H9 (cell line): ENCODE measurements at regions not wholly inside any gene's neighbourhood (a gene's known extent, or its start where the extent isn't known, plus 50 kb on each side); places are given as distances from the start of the nearest gene placed in this dataset.
"Not testable (repeated sequence)": the region's sequence is repeated elsewhere in the genome, so short reads cannot be mapped to it uniquely, and the experiment has no call there.

Experiments used
- DNase-seq: peaks from one replicate; pipeline ENCODE4 v3.0.0-alpha.2; 2017
- H2AFZ ChIP-seq: one replicate; pipeline ENCODE4 v1.6.1; 2013; ENCODE audit warnings: mild to moderate bottlenecking, low read length, control low read depth, moderate library complexity
- H2AK5ac ChIP-seq: 2 replicates; pipeline ENCODE4 v1.6.1; 2013; ENCODE audit warnings: low read length, control low read depth, mixed read lengths; ENCODE audit not compliant: insufficient read length
- H2BK120ac ChIP-seq: one replicate; pipeline ENCODE4 v1.6.1; 2013; ENCODE audit warnings: low read depth, mild to moderate bottlenecking, low read length, control low read depth, inconsistent platforms; ENCODE audit not compliant: poor library complexity, severe bottlenecking
- H2BK12ac ChIP-seq: 2 replicates; pipeline ENCODE4 v1.6.1; 2013; ENCODE audit warnings: low read length, control low read depth, mixed read lengths, low read depth; ENCODE audit not compliant: insufficient read length
- H2BK15ac ChIP-seq: 2 replicates; pipeline ENCODE4 v1.6.1; 2013; ENCODE audit warnings: low read depth, low read length, control low read depth
- H2BK20ac ChIP-seq: one replicate; pipeline ENCODE4 v1.6.1; 2013; ENCODE audit warnings: low read depth, mild to moderate bottlenecking, low read length, control low read depth, inconsistent platforms; ENCODE audit not compliant: poor library complexity, severe bottlenecking
- H2BK5ac ChIP-seq: 2 replicates; pipeline ENCODE4 v1.6.1; 2013; ENCODE audit warnings: low read length, control low read depth, mixed read lengths; ENCODE audit not compliant: insufficient read length
- H3K14ac ChIP-seq: 2 replicates; pipeline ENCODE4 v1.6.1; 2013; ENCODE audit warnings: low read length, control low read depth; ENCODE audit not compliant: insufficient read depth
- H3K18ac ChIP-seq: 2 replicates; pipeline ENCODE4 v1.6.1; 2013; ENCODE audit warnings: low read depth, mild to moderate bottlenecking, mixed read lengths, low read length, control low read depth; ENCODE audit not compliant: insufficient read length
- H3K23ac ChIP-seq: 2 replicates; pipeline ENCODE4 v1.6.1; 2013; ENCODE audit warnings: low read length, control low read depth, mixed read lengths, low read depth; ENCODE audit not compliant: insufficient read length
- H3K23me2 ChIP-seq: 2 replicates; pipeline ENCODE4 v1.6.1; 2013; ENCODE audit warnings: low read depth, mild to moderate bottlenecking, mixed read lengths, low read length, control low read depth; ENCODE audit not compliant: insufficient read length, poor library complexity, severe bottlenecking
- H3K27ac ChIP-seq: 2 replicates; pipeline ENCODE4 v1.5.1; 2013; ENCODE audit warnings: low read length, control low read depth, mixed read lengths, low read depth; ENCODE audit not compliant: insufficient read length
- H3K27me3 ChIP-seq: 2 replicates; pipeline ENCODE4 v1.6.1; 2013; ENCODE audit warnings: low read length, control low read depth, inconsistent platforms; ENCODE audit not compliant: insufficient read depth
- H3K4ac ChIP-seq: 2 replicates; pipeline ENCODE4 v1.6.1; 2013; ENCODE audit warnings: low read depth, mild to moderate bottlenecking, control low read depth, inconsistent platforms, low read length, moderate library complexity
- H3K4me1 ChIP-seq: 2 replicates; pipeline ENCODE4 v1.6.1; 2013; ENCODE audit warnings: low read length, control low read depth, inconsistent platforms; ENCODE audit not compliant: insufficient read depth
- H3K4me2 ChIP-seq: 2 replicates; pipeline ENCODE4 v1.6.1; 2013; ENCODE audit warnings: low read length, control low read depth, mixed read lengths; ENCODE audit not compliant: insufficient read length, insufficient read depth
- H3K56ac ChIP-seq: 2 replicates; pipeline ENCODE4 v1.6.1; 2013; ENCODE audit warnings: low read depth, mild to moderate bottlenecking, mixed read lengths, low read length, control low read depth; ENCODE audit not compliant: insufficient read length
- H3K79me1 ChIP-seq: 2 replicates; pipeline ENCODE4 v1.6.1; 2013; ENCODE audit warnings: low read depth, mild to moderate bottlenecking, moderate library complexity, low read length, control low read depth, inconsistent platforms; ENCODE audit not compliant: insufficient read depth, poor library complexity, severe bottlenecking
- H3K79me2 ChIP-seq: 2 replicates; pipeline ENCODE4 v1.6.1; 2013; ENCODE audit warnings: low read length, control low read depth, inconsistent platforms; ENCODE audit not compliant: insufficient read depth
- H3K9ac ChIP-seq: 2 replicates; pipeline ENCODE4 v1.6.1; 2013; ENCODE audit warnings: low read length, control low read depth, mixed read lengths; ENCODE audit not compliant: insufficient read length; ENCODE audit errors: extremely low read depth
- H3K9me3 ChIP-seq: one replicate; pipeline ENCODE4 v1.6.1; 2013; ENCODE audit warnings: low read depth, low read length, inconsistent platforms; ENCODE audit not compliant: control insufficient read depth
- H3T11ph ChIP-seq: one replicate; pipeline ENCODE4 v1.6.1; 2013; ENCODE audit warnings: mild to moderate bottlenecking, low read length, control low read depth, inconsistent platforms
- H4K20me1 ChIP-seq: one replicate; pipeline ENCODE4 v1.6.1; 2013; ENCODE audit not compliant: control insufficient read depth, insufficient read length, insufficient read depth
- H4K5ac ChIP-seq: 2 replicates; pipeline ENCODE4 v1.6.1; 2013; ENCODE audit warnings: low read depth, mild to moderate bottlenecking, mixed read lengths, low read length, control low read depth; ENCODE audit not compliant: insufficient read length
- H4K8ac ChIP-seq: replicated peaks from 2 replicates; pipeline ENCODE4 v1.6.1; 2013; ENCODE audit warnings: low read length, control low read depth, mixed read lengths, low read depth; ENCODE audit not compliant: insufficient read length
- H4K91ac ChIP-seq: 2 replicates; pipeline ENCODE4 v1.6.1; 2013; ENCODE audit warnings: low read depth, mild to moderate bottlenecking, moderate library complexity, mixed read lengths, low read length, control low read depth; ENCODE audit not compliant: insufficient read length
- H3K27ac Mint-ChIP-seq, 3 experiments: 2 replicates in 2 of 3; 3 replicates in 1 of 3; pipeline ENCODE4 v1.8.0; 2020 to 2021; ENCODE audit warnings: mixed read lengths in 3 of 3, mild to moderate bottlenecking in 1 of 3, moderate library complexity in 1 of 3
- H3K27me3 Mint-ChIP-seq: 2 replicates; pipeline ENCODE4 v1.8.0; 2021; ENCODE audit warnings: low read depth, mild to moderate bottlenecking, moderate library complexity, mixed read lengths
- H3K36me3 Mint-ChIP-seq, 3 experiments: 2 replicates in 2 of 3; 3 replicates in 1 of 3; pipeline ENCODE4 v1.8.0; 2020 to 2021; ENCODE audit warnings: low read depth in 3 of 3, mixed read lengths in 3 of 3; ENCODE audit not compliant: insufficient read depth in 1 of 3
- H3K4me1 Mint-ChIP-seq, 2 experiments: 2 replicates each; pipeline ENCODE4 v1.8.0; 2020; ENCODE audit warnings: mixed read lengths in 2 of 2
- H3K4me3 Mint-ChIP-seq, 2 experiments: 2 replicates in 1 of 2; 3 replicates in 1 of 2; pipeline ENCODE4 v1.8.0; 2020 to 2021; ENCODE audit warnings: mild to moderate bottlenecking in 2 of 2, mixed read lengths in 2 of 2, moderate library complexity in 1 of 2
- H3K9me3 Mint-ChIP-seq, 2 experiments: 2 replicates in 1 of 2; 3 replicates in 1 of 2; pipeline ENCODE4 v1.8.0; 2020; ENCODE audit warnings: mild to moderate bottlenecking in 2 of 2, mixed read lengths in 2 of 2, moderate library complexity in 1 of 2
- WGBS: extraction: QIAGEN DNeasy Blood & Tissue Kit; methylation state at CpG from one replicate; pipeline ENCODE4 v1.1.7; 2013; ENCODE audit warnings: missing lambda C conversion rate, low lambda C conversion rate, mixed read lengths; ENCODE audit not compliant: insufficient read length; ENCODE audit errors: extremely low coverage; 5-methylcytosine and 5-hydroxymethylcytosine counted together

- not testable (repeated sequence) for H3K18ac ChIP-seq, H3K79me1 ChIP-seq, H3K27ac Mint-ChIP-seq, H3K4ac ChIP-seq, H4K91ac ChIP-seq, H3K56ac ChIP-seq, H4K8ac ChIP-seq, H4K20me1 ChIP-seq, H3K4me1 ChIP-seq, H2BK5ac ChIP-seq, H3K4me3 Mint-ChIP-seq, H3K79me2 ChIP-seq, H2BK120ac ChIP-seq, H3K27ac ChIP-seq, H4K5ac ChIP-seq, H3K9ac ChIP-seq, H3T11ph ChIP-seq, H2BK12ac ChIP-seq, H3K14ac ChIP-seq, H3K4me1 Mint-ChIP-seq, H3K4me2 ChIP-seq, H2BK15ac ChIP-seq, H3K23ac ChIP-seq, H3K27me3 ChIP-seq, H3K36me3 Mint-ChIP-seq, H3K23me2 ChIP-seq, H2BK20ac ChIP-seq, DNase-seq, H2AK5ac ChIP-seq, H2AFZ ChIP-seq, H3K27me3 Mint-ChIP-seq
- WGBS: no CpG with 5 or more reads among the region's 35 CpGs
- H3K9me3 ChIP-seq: peaks cover 10% of the 10 kb centered on the region
- peaks cover 42 to 47% of the 10 kb centered on the region in 2 experiments for H3K9me3 Mint-ChIP-seq
Measured at GRCh38 chr22:11973856-11974255, 3554.1 kb upstream of the OR11H1 start.
